Activated T-helper 17 cell treated with anti-CD3 and anti-CD28 coated beads, Interleukin-2, amount 50 U/mL, for 72 hours (primary cell): ENCODE measurements at regions not wholly inside any gene's neighbourhood (a gene's known extent, or its start where the extent isn't known, plus 50 kb on each side); places are given as distances from the start of the nearest gene placed in this dataset.
"Not testable (repeated sequence)": the region's sequence is repeated elsewhere in the genome, so short reads cannot be mapped to it uniquely, and the experiment has no call there.

Source experiments
- ATAC-seq: fragments of 150-1000 bp; cut with Tn5 transposase; replicated peaks from 2 replicates; pipeline ENCODE4 v1.10.0; 2021; ENCODE audit warnings: mild to moderate bottlenecking, moderate library complexity
- H3K27ac Mint-ChIP-seq: one replicate; pipeline ENCODE4 v1.8.0; 2022; ENCODE audit warnings: mixed read lengths
- H3K27me3 Mint-ChIP-seq: one replicate; pipeline ENCODE4 v1.8.0; 2022; ENCODE audit warnings: mixed read lengths
- H3K36me3 Mint-ChIP-seq: one replicate; pipeline ENCODE4 v1.8.0; 2022; ENCODE audit warnings: low read depth, mild to moderate bottlenecking, mixed read lengths
- H3K4me1 Mint-ChIP-seq: one replicate; pipeline ENCODE4 v1.8.0; 2022; ENCODE audit warnings: mixed read lengths
- H3K4me3 Mint-ChIP-seq: one replicate; pipeline ENCODE4 v1.8.0; 2022; ENCODE audit warnings: mild to moderate bottlenecking, mixed read lengths
- H3K9me3 Mint-ChIP-seq: one replicate; pipeline ENCODE4 v1.8.0; 2022; ENCODE audit warnings: mixed read lengths

DNA sequence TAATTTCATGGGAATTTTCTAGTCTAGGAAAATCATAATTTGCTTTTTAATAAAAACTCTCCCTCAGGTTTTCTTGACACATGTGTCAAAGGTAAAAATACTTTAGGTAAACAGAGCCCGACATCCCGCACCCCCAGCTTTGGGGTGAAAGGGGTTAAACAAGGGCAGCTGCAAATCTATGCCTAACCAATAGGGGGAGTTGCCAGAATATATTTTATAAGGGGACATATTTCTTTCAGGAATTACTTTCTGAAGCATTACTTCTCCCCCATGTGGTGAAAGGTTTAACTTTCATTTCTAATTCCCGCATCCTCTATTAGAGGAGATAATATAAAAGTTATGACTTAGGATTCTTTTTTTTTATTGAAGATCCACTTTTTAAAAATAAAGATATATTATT, 53.9 kb upstream of the HEPH start:
- Mint-ChIP-seq H3K4me1 (no peaks in the 10 kb centered on the region), H3K27me3 (no peaks in the 10 kb centered on the region), H3K4me3 (no peak overlapping the region), H3K36me3 (no peaks in the 10 kb centered on the region), H3K27ac (no peak overlapping the region), H3K9me3 (no peaks in the 10 kb centered on the region)
- ATAC-seq = no peak

DNA sequence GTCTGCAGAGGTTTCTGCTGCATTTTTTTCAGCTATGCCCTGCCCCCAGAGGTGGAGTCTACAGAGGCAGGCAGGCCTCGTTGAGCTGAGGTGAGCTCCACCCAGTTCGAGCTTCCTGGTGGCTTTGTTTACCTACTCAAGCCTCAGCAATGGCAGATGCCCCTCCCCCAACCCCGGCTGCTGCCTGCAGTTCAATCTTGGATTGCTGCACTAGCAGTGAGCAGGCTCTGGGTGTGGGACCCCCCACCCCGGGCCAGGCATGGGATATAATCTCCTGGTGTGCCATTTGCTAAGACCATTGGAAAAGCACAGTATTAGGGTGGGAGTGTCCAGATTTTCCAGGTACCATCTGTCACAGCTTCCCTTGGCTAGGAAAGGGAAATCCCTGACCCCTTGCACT, 56.2 kb upstream of the HEPH start:
- ATAC-seq, H3K27me3 Mint-ChIP-seq, H3K9me3 Mint-ChIP-seq, H3K4me1 Mint-ChIP-seq, H3K4me3 Mint-ChIP-seq, H3K27ac Mint-ChIP-seq, H3K36me3 Mint-ChIP-seq: not testable (repeated sequence)

DNA sequence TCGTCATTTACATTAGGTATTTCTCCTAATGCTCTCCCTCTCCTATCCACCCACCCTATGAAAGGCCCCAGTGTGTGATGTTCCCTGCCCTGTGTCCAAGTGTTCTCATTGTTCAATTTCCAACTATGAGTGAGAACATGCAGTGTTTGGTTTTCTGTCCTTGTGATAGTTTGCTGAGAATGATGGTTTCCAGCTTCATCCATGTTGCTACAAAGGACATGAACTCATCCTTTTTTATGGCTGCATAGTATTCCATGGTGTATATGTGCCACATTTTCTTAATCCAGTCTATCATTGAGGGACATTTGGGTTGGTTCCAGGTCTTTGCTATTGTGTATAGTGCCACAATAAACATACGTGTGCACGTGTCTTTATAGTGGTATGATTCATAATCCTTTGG, 61.6 kb upstream of the HEPH start:
- ATAC-seq, H3K36me3 Mint-ChIP-seq, H3K4me1 Mint-ChIP-seq, H3K9me3 Mint-ChIP-seq, H3K27ac Mint-ChIP-seq, H3K4me3 Mint-ChIP-seq, H3K27me3 Mint-ChIP-seq: not testable (repeated sequence)

DNA sequence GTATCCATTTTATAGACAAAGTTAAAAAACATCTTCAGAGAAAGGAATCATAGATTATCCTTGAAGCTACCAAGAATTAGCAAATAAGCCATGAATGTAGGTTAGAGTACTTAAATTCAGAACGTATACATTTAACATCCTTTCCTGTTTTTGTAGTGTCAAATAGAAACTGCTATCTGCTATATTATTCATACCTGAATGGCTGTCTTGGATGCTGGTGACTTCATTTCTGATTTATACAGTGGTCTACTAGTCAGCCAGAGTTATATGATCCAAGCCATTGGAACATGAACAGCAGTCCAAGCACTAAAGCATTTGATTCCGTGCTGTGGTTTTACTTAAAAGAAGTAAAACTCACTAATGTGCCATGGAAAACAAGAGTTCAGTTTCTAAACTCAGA, 58.3 kb upstream of the VSIG4 start:
- no peak overlapping the region for H3K4me3 Mint-ChIP-seq
- no peaks in the 10 kb centered on the region for H3K4me1 Mint-ChIP-seq
- no peaks in the 10 kb centered on the region for H3K27me3 Mint-ChIP-seq
- H3K27ac Mint-ChIP-seq = no peak overlapping the region
- H3K9me3 Mint-ChIP-seq = no peaks in the 10 kb centered on the region
- peak; percentile 35 for ATAC-seq
- H3K36me3 Mint-ChIP-seq = no peaks in the 10 kb centered on the region

GRCh38 chrX:66096987-66097386, 57.1 kb upstream of the VSIG4 start:
- ATAC-seq, H3K4me3 Mint-ChIP-seq, H3K9me3 Mint-ChIP-seq, H3K27me3 Mint-ChIP-seq, H3K27ac Mint-ChIP-seq, H3K4me1 Mint-ChIP-seq, H3K36me3 Mint-ChIP-seq: not testable (repeated sequence)

DNA sequence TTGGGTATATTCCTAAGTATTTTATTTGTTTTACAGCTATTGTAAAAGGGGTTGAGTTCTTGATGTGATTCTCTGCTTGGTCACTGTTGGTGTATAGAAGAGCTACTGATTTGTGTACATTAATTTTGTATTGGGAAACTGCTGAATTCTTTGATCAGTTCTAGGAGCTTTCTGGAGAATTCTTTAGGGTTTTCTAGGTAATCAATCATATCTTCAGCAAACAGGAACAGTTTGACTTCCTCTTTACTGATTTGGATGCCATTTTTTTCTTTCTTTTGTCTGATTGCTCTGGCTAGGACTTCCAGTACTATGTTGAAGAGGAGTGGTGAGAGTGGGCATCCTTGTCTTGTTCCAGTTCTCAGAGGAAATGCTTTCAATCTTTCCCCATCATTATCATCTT, 50.1 kb upstream of the VSIG4 start:
- H3K27ac Mint-ChIP-seq, H3K36me3 Mint-ChIP-seq, H3K27me3 Mint-ChIP-seq, H3K9me3 Mint-ChIP-seq, H3K4me1 Mint-ChIP-seq, ATAC-seq, H3K4me3 Mint-ChIP-seq: not testable (repeated sequence)
